ENCODE measurements at regions not wholly inside any gene's neighbourhood (a gene's known extent, or its start where the extent isn't known, plus 50 kb on each side); places are given as distances from the start of the nearest gene placed in this dataset.

- no peak overlapping the region for H3K27ac Mint-ChIP-seq
- DNase-seq (ENCODE audit: low spot score) (no peak), ATAC-seq (no peak)
- H3K9me3 Mint-ChIP-seq, result peaks cover 33% of the 10 kb centered on the region
- H3K4me3 Mint-ChIP-seq, result no peak overlapping the region
- TF ChIP-seq, protein P1, sequence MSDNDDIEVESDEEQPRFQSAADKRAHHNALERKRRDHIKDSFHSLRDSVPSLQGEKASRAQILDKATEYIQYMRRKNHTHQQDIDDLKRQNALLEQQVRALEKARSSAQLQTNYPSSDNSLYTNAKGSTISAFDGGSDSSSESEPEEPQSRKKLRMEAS (CRISPR knock-in tag; IDR thresholded peaks at IDR 0.05), result no peak
- TF ChIP-seq GRHL2 (CRISPR knock-in tag; IDR thresholded peaks at IDR 0.05; ENCODE audit: insufficient replicate concordance, severe bottlenecking) (no peak), RORB (CRISPR knock-in tag; IDR thresholded peaks at IDR 0.05) (no peak), ELF4 (CRISPR knock-in tag; IDR thresholded peaks at IDR 0.05; ENCODE audit: low read depth) (no peak), ESRRA (CRISPR knock-in tag; IDR thresholded peaks at IDR 0.05; ENCODE audit: borderline replicate concordance) (no peak), PRRX2 (CRISPR knock-in tag; IDR thresholded peaks at IDR 0.05) (no peak), E2F5 (CRISPR knock-in tag; IDR thresholded peaks at IDR 0.05) (no peak), E2F4 (CRISPR knock-in tag; IDR thresholded peaks at IDR 0.05; ENCODE audit: borderline replicate concordance, low read depth) (no peak)
- CTCF ChIA-PET, result interaction anchor here (1.0 kb wide), 1 partner anchor 26 kb away, joined by 3 read pairs; no protein-coding TSS in a partner anchor
- peaks cover 10% of the 10 kb centered on the region; the same call in 1 of the 2 replicates for H3K4me1 Mint-ChIP-seq
- no peaks in the 10 kb centered on the region for H3K27me3 Mint-ChIP-seq (ENCODE audit: low read depth)
- no peaks in the 10 kb centered on the region for H3K36me3 Mint-ChIP-seq
- POLR2A ChIA-PET, result no interaction called here
Observed at GRCh38 chr20:12383821-12384220, 466.1 kb downstream of the BTBD3 start.

DNA sequence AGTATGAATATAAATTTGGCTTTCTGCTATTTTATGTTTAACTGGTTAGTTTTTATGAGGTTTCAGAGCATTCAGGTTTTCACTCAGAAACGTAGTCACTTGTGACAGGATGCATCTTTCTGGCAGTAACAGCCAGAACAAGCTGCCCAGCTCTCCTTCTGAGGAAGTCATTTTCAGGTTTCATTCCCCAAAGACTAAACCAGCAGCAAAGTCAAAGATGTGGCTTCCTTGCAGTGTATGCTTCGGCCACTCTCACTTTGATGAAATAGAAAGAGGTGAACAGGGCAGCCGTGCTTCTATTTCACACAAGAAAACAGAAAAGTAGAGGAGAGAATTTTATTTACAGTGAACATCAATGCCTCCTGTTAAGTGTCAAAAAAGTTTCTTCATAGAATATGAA lies 469.1 kb downstream of the BTBD3 start:
- POLR2A ChIA-PET, result no interaction called here
- Mint-ChIP-seq H3K4me3 (no peak overlapping the region), H3K36me3 (no peaks in the 10 kb centered on the region), H3K9me3 (peaks cover 10% of the 10 kb centered on the region; the same call in 1 of the 2 replicates), H3K27me3 (ENCODE audit: low read depth) (no peaks in the 10 kb centered on the region), H3K27ac (no peak overlapping the region), H3K4me1 (peaks cover 7% of the 10 kb centered on the region)
- TF ChIP-seq SMAD3 (CRISPR knock-in tag; IDR thresholded peaks at IDR 0.05; ENCODE audit: borderline replicate concordance), result no peak
- no peak for TF ChIP-seq STAT6 (CRISPR knock-in tag; conservative IDR thresholded peaks at IDR 0.05; ENCODE audit: low read depth)
- TF ChIP-seq CREB1 (CRISPR knock-in tag; IDR thresholded peaks at IDR 0.05), result no peak
- no peak for TF ChIP-seq ZNF396 (CRISPR knock-in tag; IDR thresholded peaks at IDR 0.05; ENCODE audit: borderline replicate concordance)
- no peak for TF ChIP-seq ZNF232 (CRISPR knock-in tag; IDR thresholded peaks at IDR 0.05)
- TF ChIP-seq NR2C2 (CRISPR knock-in tag; IDR thresholded peaks at IDR 0.05), result no peak
- no peak for TF ChIP-seq NR3C1 (CRISPR knock-in tag; conservative IDR thresholded peaks at IDR 0.05; ENCODE audit: low read depth)
- no peak for TF ChIP-seq HMGA2 (CRISPR knock-in tag; IDR thresholded peaks at IDR 0.05)
- no peak for TF ChIP-seq FOXJ3 (CRISPR knock-in tag; IDR thresholded peaks at IDR 0.05; ENCODE audit: borderline replicate concordance)
- no peak for TF ChIP-seq ATF1 (CRISPR knock-in tag; IDR thresholded peaks at IDR 0.05)
- TF ChIP-seq, protein P2, sequence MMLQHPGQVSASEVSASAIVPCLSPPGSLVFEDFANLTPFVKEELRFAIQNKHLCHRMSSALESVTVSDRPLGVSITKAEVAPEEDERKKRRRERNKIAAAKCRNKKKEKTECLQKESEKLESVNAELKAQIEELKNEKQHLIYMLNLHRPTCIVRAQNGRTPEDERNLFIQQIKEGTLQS (CRISPR knock-in tag; conservative IDR thresholded peaks at IDR 0.05), result no peak
- TF ChIP-seq, protein P3, sequence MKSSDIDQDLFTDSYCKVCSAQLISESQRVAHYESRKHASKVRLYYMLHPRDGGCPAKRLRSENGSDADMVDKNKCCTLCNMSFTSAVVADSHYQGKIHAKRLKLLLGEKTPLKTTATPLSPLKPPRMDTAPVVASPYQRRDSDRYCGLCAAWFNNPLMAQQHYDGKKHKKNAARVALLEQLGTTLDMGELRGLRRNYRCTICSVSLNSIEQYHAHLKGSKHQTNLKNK (CRISPR knock-in tag; IDR thresholded peaks at IDR 0.05), result no peak
- no peak for TF ChIP-seq ATF2 (CRISPR knock-in tag; IDR thresholded peaks at IDR 0.05; ENCODE audit: borderline replicate concordance, low read depth)
- TF ChIP-seq, protein P4, sequence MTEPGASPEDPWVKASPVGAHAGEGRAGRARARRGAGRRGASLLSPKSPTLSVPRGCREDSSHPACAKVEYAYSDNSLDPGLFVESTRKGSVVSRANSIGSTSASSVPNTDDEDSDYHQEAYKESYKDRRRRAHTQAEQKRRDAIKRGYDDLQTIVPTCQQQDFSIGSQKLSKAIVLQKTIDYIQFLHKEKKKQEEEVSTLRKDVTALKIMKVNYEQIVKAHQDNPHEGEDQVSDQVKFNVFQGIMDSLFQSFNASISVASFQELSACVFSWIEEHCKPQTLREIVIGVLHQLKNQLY (CRISPR knock-in tag; IDR thresholded peaks at IDR 0.05), result no peak
- TF ChIP-seq ETV6 (CRISPR knock-in tag; IDR thresholded peaks at IDR 0.05), result no peak
- no peak for TF ChIP-seq RORB (CRISPR knock-in tag; IDR thresholded peaks at IDR 0.05)
- no peak for ATAC-seq
- CTCF ChIA-PET, result no interaction called here
- no peak for DNase-seq (ENCODE audit: low spot score)

All from WTC11 (cell line).